Thyroid gland (tissue), 4 donors: ENCODE measurements at regions not wholly inside any gene's neighbourhood (a gene's known extent, or its start where the extent isn't known, plus 50 kb on each side); places are given as distances from the start of the nearest gene placed in this dataset.

Experiments used
- POLR2A ChIP-seq, 2 donors: fragments of 450-650 bp; IDR thresholded peaks; one replicate each; pipeline ENCODE4 v1.6.1; 2017; ENCODE audit warnings: antibody characterized with exemption in 2 of 2, mild to moderate bottlenecking in 2 of 2, moderate library complexity in 1 of 2
- TF ChIP-seq, protein P1 (sequence below), 6 experiments: fragments of 200-600 bp in 3 of 6; fragments of 450-650 bp in 3 of 6; sonication (generic) in 3 of 6; IDR thresholded peaks; one replicate each; pipeline ENCODE4 v1.5.1; 2016 to 2019; ENCODE audit warnings: antibody characterized with exemption in 6 of 6, mild to moderate bottlenecking in 2 of 6, inconsistent platforms in 1 of 6, moderate library complexity in 1 of 6

DNA sequence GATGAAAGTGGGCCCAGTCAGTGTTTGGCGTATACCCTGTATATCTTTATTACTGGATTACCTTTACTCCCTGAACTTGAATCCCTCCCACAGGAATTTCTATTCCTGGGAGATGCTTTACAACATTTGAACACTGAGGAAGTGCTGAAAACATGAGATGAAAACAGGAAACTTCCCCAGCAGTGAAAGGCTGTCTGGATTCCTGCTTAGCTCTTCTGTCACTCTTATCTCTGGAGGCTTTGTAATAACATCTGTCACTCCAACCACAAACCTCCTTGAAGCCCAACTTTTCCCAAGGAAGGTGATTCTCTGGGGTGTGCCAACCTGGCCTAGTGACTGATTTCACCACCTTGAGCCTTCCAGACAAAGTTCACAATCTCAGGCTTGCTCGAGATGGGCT lies 264.5 kb upstream of the BMP2 start:
- TF ChIP-seq, protein P1, sequence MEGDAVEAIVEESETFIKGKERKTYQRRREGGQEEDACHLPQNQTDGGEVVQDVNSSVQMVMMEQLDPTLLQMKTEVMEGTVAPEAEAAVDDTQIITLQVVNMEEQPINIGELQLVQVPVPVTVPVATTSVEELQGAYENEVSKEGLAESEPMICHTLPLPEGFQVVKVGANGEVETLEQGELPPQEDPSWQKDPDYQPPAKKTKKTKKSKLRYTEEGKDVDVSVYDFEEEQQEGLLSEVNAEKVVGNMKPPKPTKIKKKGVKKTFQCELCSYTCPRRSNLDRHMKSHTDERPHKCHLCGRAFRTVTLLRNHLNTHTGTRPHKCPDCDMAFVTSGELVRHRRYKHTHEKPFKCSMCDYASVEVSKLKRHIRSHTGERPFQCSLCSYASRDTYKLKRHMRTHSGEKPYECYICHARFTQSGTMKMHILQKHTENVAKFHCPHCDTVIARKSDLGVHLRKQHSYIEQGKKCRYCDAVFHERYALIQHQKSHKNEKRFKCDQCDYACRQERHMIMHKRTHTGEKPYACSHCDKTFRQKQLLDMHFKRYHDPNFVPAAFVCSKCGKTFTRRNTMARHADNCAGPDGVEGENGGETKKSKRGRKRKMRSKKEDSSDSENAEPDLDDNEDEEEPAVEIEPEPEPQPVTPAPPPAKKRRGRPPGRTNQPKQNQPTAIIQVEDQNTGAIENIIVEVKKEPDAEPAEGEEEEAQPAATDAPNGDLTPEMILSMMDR (IDR thresholded peaks at IDR 0.05) = no peak
- TF ChIP-seq POLR2A (IDR thresholded peaks at IDR 0.05) = no peak
